ENCODE measurements at regions not wholly inside any gene's neighbourhood (a gene's known extent, or its start where the extent isn't known, plus 50 kb on each side); places are given as distances from the start of the nearest gene placed in this dataset.

DNA sequence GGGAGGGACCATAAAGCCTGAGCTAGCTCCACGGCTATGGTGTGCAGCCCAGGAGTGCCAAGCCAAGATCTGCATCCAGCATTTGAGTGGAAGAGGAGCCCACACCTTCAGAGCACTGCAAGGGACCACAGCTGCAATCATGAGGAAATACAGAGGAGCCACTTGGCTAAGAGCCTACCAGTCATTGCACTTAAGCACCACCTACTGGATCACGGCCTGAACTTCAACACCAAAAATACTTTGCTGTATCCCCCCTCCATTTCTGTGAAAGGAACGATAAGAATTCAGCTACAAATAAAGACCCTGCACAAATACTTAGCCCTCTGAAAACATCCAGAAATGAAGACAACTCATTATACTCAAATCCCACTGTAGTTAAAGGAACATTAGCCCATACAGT lies 545.3 kb downstream of the TSN start:
- Histone ChIP-seq H3K36me3 (ENCODE audit: control insufficient read depth in 2 of 2, insufficient read depth in 1 of 2, low read length in 2 of 2) (no peaks in the 10 kb centered on the region), H3K4me1 (ENCODE audit: control insufficient read depth, insufficient read depth, low read length) (no peaks in the 10 kb centered on the region), H3K9me3 (ENCODE audit: control insufficient read depth, insufficient read depth, low read depth, low read length) (no peaks in the 10 kb centered on the region), H3K4me3 (ENCODE audit: low read depth, low read length) (no peak overlapping the region), H3K27ac (ENCODE audit: extremely low read depth, low read depth, low read length) (no peak overlapping the region)
- TF ChIP-seq, protein P1, sequence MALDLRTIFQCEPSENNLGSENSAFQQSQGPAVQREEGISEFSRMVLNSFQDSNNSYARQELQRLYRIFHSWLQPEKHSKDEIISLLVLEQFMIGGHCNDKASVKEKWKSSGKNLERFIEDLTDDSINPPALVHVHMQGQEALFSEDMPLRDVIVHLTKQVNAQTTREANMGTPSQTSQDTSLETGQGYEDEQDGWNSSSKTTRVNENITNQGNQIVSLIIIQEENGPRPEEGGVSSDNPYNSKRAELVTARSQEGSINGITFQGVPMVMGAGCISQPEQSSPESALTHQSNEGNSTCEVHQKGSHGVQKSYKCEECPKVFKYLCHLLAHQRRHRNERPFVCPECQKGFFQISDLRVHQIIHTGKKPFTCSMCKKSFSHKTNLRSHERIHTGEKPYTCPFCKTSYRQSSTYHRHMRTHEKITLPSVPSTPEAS (tag by site-specific recombination; IDR thresholded peaks at IDR 0.05): no peak
- TF ChIP-seq ZNF792 (tag by site-specific recombination; IDR thresholded peaks at IDR 0.05) (no peak), OSR2 (tag by site-specific recombination; IDR thresholded peaks at IDR 0.05) (no peak), SETDB1 (IDR thresholded peaks at IDR 0.05; ENCODE audit: insufficient read length, low read length) (peak; percentile 78), ZNF660 (tag by site-specific recombination; IDR thresholded peaks at IDR 0.05) (no peak)
- POLR2A ChIA-PET: no interaction called here
- CTCF ChIA-PET: interaction anchor here (0.6 to 0.7 kb wide), 4 partner anchors 25 to 491 kb away, joined by 3 to 4 read pairs (median 4); no protein-coding TSS in a partner anchor

DNA sequence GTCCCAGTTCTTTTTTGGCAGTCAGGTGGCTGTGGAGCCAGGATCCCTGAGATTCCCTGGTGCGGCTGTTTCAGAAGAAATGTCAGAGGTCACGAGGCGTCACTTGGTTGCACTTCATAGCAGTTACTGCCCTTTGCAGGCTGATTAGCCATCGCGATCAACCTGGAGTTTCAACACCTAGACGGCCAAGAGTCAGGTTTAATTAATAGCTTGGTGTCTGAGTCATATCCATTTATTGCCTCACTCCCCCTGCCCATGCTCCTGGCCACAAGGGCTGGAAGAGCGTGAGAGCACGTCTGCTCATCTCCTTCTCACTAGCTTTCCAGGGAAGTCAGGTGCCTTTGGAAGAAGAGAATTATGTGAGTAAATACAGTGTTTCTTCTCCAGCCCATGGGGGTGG lies 552.3 kb downstream of the TSN start:
- Histone ChIP-seq H3K27ac (ENCODE audit: extremely low read depth, low read depth, low read length) (no peak overlapping the region), H3K4me3 (ENCODE audit: low read depth, low read length) (no peak overlapping the region), H3K9me3 (ENCODE audit: control insufficient read depth, insufficient read depth, low read depth, low read length) (no peaks in the 10 kb centered on the region), H3K4me1 (ENCODE audit: control insufficient read depth, insufficient read depth, low read length) (no peaks in the 10 kb centered on the region), H3K36me3 (ENCODE audit: control insufficient read depth in 2 of 2, insufficient read depth in 1 of 2, low read length in 2 of 2) (no peaks in the 10 kb centered on the region)
- ChIA-PET POLR2A (no interaction called here), CTCF (interaction anchor here (0.5 to 0.7 kb wide), 2 partner anchors 85 to 243 kb away, joined by 3 to 4 read pairs; no protein-coding TSS in a partner anchor)
- no peak for TF ChIP-seq ZNF701 (tag by site-specific recombination; IDR thresholded peaks at IDR 0.05)
- no peak for TF ChIP-seq ZNF670 (tag by site-specific recombination; IDR thresholded peaks at IDR 0.05; ENCODE audit: low read depth)
- TF ChIP-seq SP7 (tag by site-specific recombination; IDR thresholded peaks at IDR 0.05): no peak
- TF ChIP-seq ZFP41 (tag by site-specific recombination; IDR thresholded peaks at IDR 0.05; ENCODE audit: borderline replicate concordance): no peak
- TF ChIP-seq, protein P2, sequence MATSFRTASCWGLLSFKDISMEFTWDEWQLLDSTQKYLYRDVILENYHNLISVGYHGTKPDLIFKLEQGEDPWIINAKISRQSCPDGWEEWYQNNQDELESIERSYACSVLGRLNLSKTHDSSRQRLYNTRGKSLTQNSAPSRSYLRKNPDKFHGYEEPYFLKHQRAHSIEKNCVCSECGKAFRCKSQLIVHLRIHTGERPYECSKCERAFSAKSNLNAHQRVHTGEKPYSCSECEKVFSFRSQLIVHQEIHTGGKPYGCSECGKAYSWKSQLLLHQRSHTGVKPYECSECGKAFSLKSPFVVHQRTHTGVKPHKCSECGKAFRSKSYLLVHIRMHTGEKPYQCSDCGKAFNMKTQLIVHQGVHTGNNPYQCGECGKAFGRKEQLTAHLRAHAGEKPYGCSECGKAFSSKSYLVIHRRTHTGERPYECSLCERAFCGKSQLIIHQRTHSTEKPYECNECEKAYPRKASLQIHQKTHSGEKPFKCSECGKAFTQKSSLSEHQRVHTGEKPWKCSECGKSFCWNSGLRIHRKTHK (tag by site-specific recombination; IDR thresholded peaks at IDR 0.05): no peak
- TF ChIP-seq, protein P3, sequence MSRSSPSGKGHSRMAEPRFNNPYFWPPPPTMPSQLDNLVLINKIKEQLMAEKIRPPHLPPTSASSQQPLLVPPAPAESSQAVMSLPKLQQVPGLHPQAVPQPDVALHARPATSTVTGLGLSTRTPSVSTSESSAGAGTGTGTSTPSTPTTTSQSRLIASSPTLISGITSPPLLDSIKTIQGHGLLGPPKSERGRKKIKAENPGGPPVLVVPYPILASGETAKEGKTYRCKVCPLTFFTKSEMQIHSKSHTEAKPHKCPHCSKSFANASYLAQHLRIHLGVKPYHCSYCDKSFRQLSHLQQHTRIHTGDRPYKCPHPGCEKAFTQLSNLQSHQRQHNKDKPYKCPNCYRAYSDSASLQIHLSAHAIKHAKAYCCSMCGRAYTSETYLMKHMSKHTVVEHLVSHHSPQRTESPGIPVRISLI (tag by site-specific recombination; IDR thresholded peaks at IDR 0.05): no peak
- TF ChIP-seq KLF10 (tag by site-specific recombination; IDR thresholded peaks at IDR 0.05): no peak
- no peak for TF ChIP-seq ZNF555 (tag by site-specific recombination; conservative IDR thresholded peaks at IDR 0.05)
- no peak for TF ChIP-seq ZNF792 (tag by site-specific recombination; IDR thresholded peaks at IDR 0.05)
- no peak for TF ChIP-seq ZNF112 (tag by site-specific recombination; IDR thresholded peaks at IDR 0.05)
- no peak for TF ChIP-seq ZNF596 (tag by site-specific recombination; IDR thresholded peaks at IDR 0.05)
- no peak for TF ChIP-seq ZNF239 (tag by site-specific recombination; IDR thresholded peaks at IDR 0.05)
- TF ChIP-seq YY2 (tag by site-specific recombination; IDR thresholded peaks at IDR 0.05): no peak
- TF ChIP-seq ZNF214 (tag by site-specific recombination; IDR thresholded peaks at IDR 0.05; ENCODE audit: borderline replicate concordance): no peak
- TF ChIP-seq ZNF423 (tag by site-specific recombination; IDR thresholded peaks at IDR 0.05): no peak
- TF ChIP-seq, protein P4, sequence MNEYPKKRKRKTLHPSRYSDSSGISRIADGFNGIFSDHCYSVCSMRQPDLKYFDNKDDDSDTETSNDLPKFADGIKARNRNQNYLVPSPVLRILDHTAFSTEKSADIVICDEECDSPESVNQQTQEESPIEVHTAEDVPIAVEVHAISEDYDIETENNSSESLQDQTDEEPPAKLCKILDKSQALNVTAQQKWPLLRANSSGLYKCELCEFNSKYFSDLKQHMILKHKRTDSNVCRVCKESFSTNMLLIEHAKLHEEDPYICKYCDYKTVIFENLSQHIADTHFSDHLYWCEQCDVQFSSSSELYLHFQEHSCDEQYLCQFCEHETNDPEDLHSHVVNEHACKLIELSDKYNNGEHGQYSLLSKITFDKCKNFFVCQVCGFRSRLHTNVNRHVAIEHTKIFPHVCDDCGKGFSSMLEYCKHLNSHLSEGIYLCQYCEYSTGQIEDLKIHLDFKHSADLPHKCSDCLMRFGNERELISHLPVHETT (tag by site-specific recombination; IDR thresholded peaks at IDR 0.05): no peak
